Lower leg skin (tissue), 4 donors: ENCODE measurements at regions not wholly inside any gene's neighbourhood (a gene's known extent, or its start where the extent isn't known, plus 50 kb on each side); places are given as distances from the start of the nearest gene placed in this dataset.

ENCODE experiments used
- DNase-seq, 2 donors: peaks; one replicate each; pipeline ENCODE4 v3.0.0-alpha.2; 2019; ENCODE audit warnings: low spot score in 2 of 2
- H3K4me3 ChIP-seq: fragments of 200-600 bp; sonication (generic); 2 replicates; pipeline ENCODE4 v1.5.1; 2017; ENCODE audit warnings: mild to moderate bottlenecking, low read depth; ENCODE audit not compliant: poor library complexity, severe bottlenecking
- CTCF ChIP-seq, 3 donors: fragments of 450-650 bp; IDR thresholded peaks; one replicate each; pipeline ENCODE4 v1.5.1; 2016; ENCODE audit warnings: antibody characterized with exemption in 3 of 3, mild to moderate bottlenecking in 3 of 3, moderate library complexity in 2 of 3
- POLR2A ChIP-seq, 2 donors: fragments of 450-650 bp; IDR thresholded peaks; one replicate each; pipeline ENCODE4 v1.6.1; 2016 to 2017; ENCODE audit warnings: antibody characterized with exemption in 2 of 2, mild to moderate bottlenecking in 1 of 2, moderate library complexity in 1 of 2
- WGBS, 2 donors: methylation state at CpG; one replicate each; pipeline ENCODE4 v1.1.5; 2018; 5-methylcytosine and 5-hydroxymethylcytosine counted together
- intact Hi-C: fragments of 100-400 bp; cut with DNase I; formaldehyde crosslinking; loops from one replicate; pipeline ENCODE4 v1.15.0; 2023; ENCODE audit warnings: low total_unique reads

- 27 to 48% methylated on average over 8 to 9 of the region's 13 CpGs for WGBS, 2 donors
- no peak overlapping the region for H3K4me3 ChIP-seq
- TF ChIP-seq CTCF (IDR thresholded peaks at IDR 0.05) (no peak), POLR2A (IDR thresholded peaks at IDR 0.05) (no peak)
- DNase-seq = no peak
- intact Hi-C loops = no loop called here
Measured at GRCh38 chr17:79671085-79671694, 59.6 kb upstream of the ENPP7 start.

- WGBS, 2 donors = 48 to 61% methylated on average over 12 to 15 of the region's 15 CpGs
- no peak overlapping the region for H3K4me3 ChIP-seq
- DNase-seq = no peak
- intact Hi-C loops = no loop called here
- TF ChIP-seq CTCF (IDR thresholded peaks at IDR 0.05) = no peak
- TF ChIP-seq POLR2A (IDR thresholded peaks at IDR 0.05) = no peak
Measured at GRCh38 chr17:79670537-79671084, 59.8 kb upstream of the RBFOX3 start.

- 9 to 13% methylated on average over 2 to 4 of the region's 4 CpGs for WGBS, 2 donors
- DNase-seq = no peak
- H3K4me3 ChIP-seq = no peak overlapping the region
- intact Hi-C loops = no loop called here
- TF ChIP-seq CTCF (IDR thresholded peaks at IDR 0.05) = no peak
- no peak for TF ChIP-seq POLR2A (IDR thresholded peaks at IDR 0.05)
Measured at GRCh38 chr17:79669861-79670260, 59.0 kb upstream of the RBFOX3 start.

- intact Hi-C loops = no loop called here
- WGBS, 2 donors = 64 to 66% methylated on average over 15 to 17 of the region's 17 CpGs
- peak in 1 of 2 donors; percentile 39 for DNase-seq
- TF ChIP-seq POLR2A (IDR thresholded peaks at IDR 0.05) = no peak
- no peak for TF ChIP-seq CTCF (IDR thresholded peaks at IDR 0.05)
- no peak overlapping the region for H3K4me3 ChIP-seq
Measured at GRCh38 chr17:79668344-79669250, 57.7 kb upstream of the RBFOX3 start.

- intact Hi-C loops = no loop called here
- peak in 1 of 2 donors; percentile 77 for DNase-seq
- no peak overlapping the region for H3K4me3 ChIP-seq
- TF ChIP-seq POLR2A (IDR thresholded peaks at IDR 0.05) (no peak), CTCF (IDR thresholded peaks at IDR 0.05) (no peak)
- 83 to 85% methylated on average over 8 of the region's 8 CpGs for WGBS, 2 donors
Measured at GRCh38 chr17:79667746-79668145, 56.9 kb upstream of the RBFOX3 start.
